MM.1S (cell line): ENCODE measurements at regions not wholly inside any gene's neighbourhood (a gene's known extent, or its start where the extent isn't known, plus 50 kb on each side); places are given as distances from the start of the nearest gene placed in this dataset.

ENCODE experiments used
- DNase-seq: peaks from one replicate; pipeline ENCODE4 v3.0.0-alpha.2; 2015
- H2AFZ ChIP-seq: fragments of 300-600 bp; sonication (generic); 2 replicates; pipeline ENCODE4 v1.6.0; 2016; ENCODE audit warnings: antibody characterized with exemption, low read length
- H3F3A ChIP-seq: fragments of 300-600 bp; sonication (generic); 2 replicates; pipeline ENCODE4 v1.6.1; 2016; ENCODE audit warnings: mild to moderate bottlenecking, antibody characterized with exemption, low read length, moderate library complexity, mixed read lengths; ENCODE audit not compliant: insufficient read depth
- H3K27ac ChIP-seq: fragments of 300-600 bp; sonication (generic); 2 replicates; pipeline ENCODE4 v1.5.1; 2016; ENCODE audit warnings: mild to moderate bottlenecking, low read length
- H3K27me3 ChIP-seq: fragments of 300-600 bp; sonication (generic); replicated peaks from 2 replicates; pipeline ENCODE4 v1.6.0; 2016; ENCODE audit warnings: low read length; ENCODE audit not compliant: insufficient read depth
- H3K36me3 ChIP-seq: fragments of 300-600 bp; sonication (generic); replicated peaks from 2 replicates; pipeline ENCODE4 v1.6.1; 2016; ENCODE audit warnings: mild to moderate bottlenecking, low read length, mixed read lengths; ENCODE audit not compliant: insufficient read depth
- H3K4me1 ChIP-seq: fragments of 300-600 bp; sonication (generic); 2 replicates; pipeline ENCODE4 v1.6.1; 2016; ENCODE audit warnings: low read length, mixed read lengths
- H3K4me2 ChIP-seq: fragments of 300-600 bp; sonication (generic); 2 replicates; pipeline ENCODE4 v1.6.0; 2016; ENCODE audit warnings: low read depth, low read length
- H3K4me3 ChIP-seq: fragments of 300-600 bp; sonication (generic); 2 replicates; pipeline ENCODE4 v1.5.1; 2016; ENCODE audit warnings: low read length, mixed read lengths
- H3K79me2 ChIP-seq: fragments of 300-600 bp; sonication (generic); 2 replicates; pipeline ENCODE4 v1.6.1; 2016; ENCODE audit warnings: mixed run types, low read length, mixed read lengths
- H3K9ac ChIP-seq: fragments of 300-600 bp; sonication (generic); 2 replicates; pipeline ENCODE4 v1.6.1; 2016; ENCODE audit warnings: low read length, mixed read lengths
- H3K9me2 ChIP-seq: fragments of 300-600 bp; sonication (generic); replicated peaks from 2 replicates; pipeline ENCODE4 v1.6.1; 2016; ENCODE audit warnings: mild to moderate bottlenecking, low read length, mixed read lengths; ENCODE audit not compliant: insufficient read depth
- H3K9me3 ChIP-seq: fragments of 300-600 bp; sonication (generic); replicated peaks from 2 replicates; pipeline ENCODE4 v1.6.1; 2016; ENCODE audit warnings: mild to moderate bottlenecking, low read length, mixed read lengths; ENCODE audit not compliant: insufficient read depth
- H4K20me1 ChIP-seq: fragments of 300-600 bp; sonication (generic); 2 replicates; pipeline ENCODE4 v1.6.1; 2016; ENCODE audit warnings: mild to moderate bottlenecking, low read length, moderate library complexity, mixed read lengths; ENCODE audit not compliant: insufficient read depth
- EZH2 ChIP-seq: fragments of 300-600 bp; sonication (generic); optimal IDR thresholded peaks from 2 replicates; pipeline ENCODE3; 2017; ENCODE audit warnings: low read depth, mild to moderate bottlenecking, antibody characterized with exemption, low read length, mixed read lengths
- EZH2phosphoT487 ChIP-seq: fragments of 300-600 bp; sonication (generic); IDR thresholded peaks from 2 replicates; pipeline ENCODE4 v1.6.1; 2018; ENCODE audit warnings: antibody characterized with exemption, low read length
- TF ChIP-seq, protein P1 (sequence below): fragments of 300-600 bp; sonication (generic); IDR thresholded peaks from 2 replicates; pipeline ENCODE4 v1.5.1; 2016; ENCODE audit warnings: antibody characterized with exemption, low read length, mixed read lengths

DNA sequence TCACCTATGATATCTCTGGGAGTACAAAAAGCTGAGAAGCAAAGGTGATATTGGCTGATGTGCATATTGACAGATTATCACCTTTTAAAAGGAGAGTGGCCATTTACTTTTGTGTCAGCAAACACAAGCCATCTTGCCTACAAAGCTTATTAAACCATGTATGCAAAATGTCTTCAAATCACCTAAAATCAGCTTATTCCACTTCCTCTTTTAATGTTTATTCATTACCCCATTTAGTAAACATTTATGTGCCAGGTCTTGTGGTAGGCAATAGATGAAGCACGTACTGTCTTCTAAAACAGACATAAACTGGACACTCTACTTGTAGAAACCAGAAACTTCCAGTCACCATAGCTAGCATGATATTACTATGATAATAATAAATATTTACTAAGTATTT lies 354.6 kb downstream of the RBM26 start:
- Histone ChIP-seq H2AFZ (no peak overlapping the region), H3K36me3 (no peaks in the 10 kb centered on the region), H3K9me2 (no peaks in the 10 kb centered on the region), H3K4me2 (no peak overlapping the region), H3K27me3 (no peaks in the 10 kb centered on the region), H3K4me1 (no peaks in the 10 kb centered on the region), H3K4me3 (no peak overlapping the region), H3F3A (no peaks in the 10 kb centered on the region), H3K79me2 (no peaks in the 10 kb centered on the region), H3K9ac (no peak overlapping the region), H3K9me3 (no peaks in the 10 kb centered on the region), H4K20me1 (no peaks in the 10 kb centered on the region), H3K27ac (no peak overlapping the region)
- no peak for DNase-seq
- TF ChIP-seq EZH2phosphoT487 (no peak), EZH2 (no peak)
- TF ChIP-seq, protein P1, sequence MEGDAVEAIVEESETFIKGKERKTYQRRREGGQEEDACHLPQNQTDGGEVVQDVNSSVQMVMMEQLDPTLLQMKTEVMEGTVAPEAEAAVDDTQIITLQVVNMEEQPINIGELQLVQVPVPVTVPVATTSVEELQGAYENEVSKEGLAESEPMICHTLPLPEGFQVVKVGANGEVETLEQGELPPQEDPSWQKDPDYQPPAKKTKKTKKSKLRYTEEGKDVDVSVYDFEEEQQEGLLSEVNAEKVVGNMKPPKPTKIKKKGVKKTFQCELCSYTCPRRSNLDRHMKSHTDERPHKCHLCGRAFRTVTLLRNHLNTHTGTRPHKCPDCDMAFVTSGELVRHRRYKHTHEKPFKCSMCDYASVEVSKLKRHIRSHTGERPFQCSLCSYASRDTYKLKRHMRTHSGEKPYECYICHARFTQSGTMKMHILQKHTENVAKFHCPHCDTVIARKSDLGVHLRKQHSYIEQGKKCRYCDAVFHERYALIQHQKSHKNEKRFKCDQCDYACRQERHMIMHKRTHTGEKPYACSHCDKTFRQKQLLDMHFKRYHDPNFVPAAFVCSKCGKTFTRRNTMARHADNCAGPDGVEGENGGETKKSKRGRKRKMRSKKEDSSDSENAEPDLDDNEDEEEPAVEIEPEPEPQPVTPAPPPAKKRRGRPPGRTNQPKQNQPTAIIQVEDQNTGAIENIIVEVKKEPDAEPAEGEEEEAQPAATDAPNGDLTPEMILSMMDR: no peak

DNA sequence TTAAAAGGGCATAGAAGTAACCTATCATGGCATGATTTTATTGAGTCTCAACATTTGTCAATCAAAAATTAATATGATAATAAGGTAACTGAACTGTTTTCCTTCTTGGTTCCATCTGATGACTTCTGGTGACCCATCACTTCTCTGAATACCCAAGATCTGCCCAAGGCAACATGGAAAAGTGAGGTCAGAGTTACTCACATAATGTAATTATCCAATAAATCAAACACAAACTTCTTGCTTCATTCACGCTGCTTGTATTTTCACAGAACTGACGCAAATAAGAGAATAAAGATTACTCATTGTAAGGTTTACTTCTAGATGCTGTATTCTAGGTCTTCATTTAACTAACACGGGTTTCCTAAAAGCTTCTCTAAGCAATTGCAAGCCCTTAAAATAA lies 361.6 kb downstream of the RBM26 start:
- no peak overlapping the region for H2AFZ ChIP-seq
- H3K9me3 ChIP-seq: no peaks in the 10 kb centered on the region
- no peak overlapping the region for H3K4me3 ChIP-seq
- H3K9ac ChIP-seq: no peak overlapping the region
- no peaks in the 10 kb centered on the region for H3K9me2 ChIP-seq
- no peak overlapping the region for H3K27ac ChIP-seq
- TF ChIP-seq EZH2 (no peak), EZH2phosphoT487 (no peak)
- TF ChIP-seq, protein P1: no peak
- no peaks in the 10 kb centered on the region for H3K4me1 ChIP-seq
- H3K79me2 ChIP-seq: no peaks in the 10 kb centered on the region
- no peaks in the 10 kb centered on the region for H3K36me3 ChIP-seq
- no peaks in the 10 kb centered on the region for H3F3A ChIP-seq
- H3K4me2 ChIP-seq: no peak overlapping the region
- no peaks in the 10 kb centered on the region for H4K20me1 ChIP-seq
- H3K27me3 ChIP-seq: no peaks in the 10 kb centered on the region
- DNase-seq: no peak

DNA sequence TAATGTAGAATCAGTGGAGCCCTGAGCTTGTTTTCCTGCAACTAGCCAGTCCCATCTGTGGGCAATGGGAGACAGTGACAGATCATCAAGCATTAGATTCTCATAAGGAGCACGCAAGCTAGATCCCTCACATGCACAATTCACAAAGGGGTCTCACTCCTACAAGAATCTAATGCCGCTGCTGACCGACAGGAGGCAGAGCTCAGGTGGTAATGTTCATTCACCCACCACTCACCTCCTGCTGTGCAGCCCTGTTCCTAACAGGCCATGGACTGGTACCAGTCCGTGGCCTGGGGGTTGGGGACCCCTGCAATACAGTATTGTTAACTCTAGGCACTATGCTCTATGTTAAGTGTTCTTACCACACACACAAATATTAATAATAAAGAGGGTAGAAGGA lies 362.8 kb downstream of the RBM26 start:
- Histone ChIP-seq H3K79me2 (no peaks in the 10 kb centered on the region), H4K20me1 (no peaks in the 10 kb centered on the region)
- TF ChIP-seq, protein P1: no peak
- TF ChIP-seq EZH2 (no peak), EZH2phosphoT487 (no peak)

DNA sequence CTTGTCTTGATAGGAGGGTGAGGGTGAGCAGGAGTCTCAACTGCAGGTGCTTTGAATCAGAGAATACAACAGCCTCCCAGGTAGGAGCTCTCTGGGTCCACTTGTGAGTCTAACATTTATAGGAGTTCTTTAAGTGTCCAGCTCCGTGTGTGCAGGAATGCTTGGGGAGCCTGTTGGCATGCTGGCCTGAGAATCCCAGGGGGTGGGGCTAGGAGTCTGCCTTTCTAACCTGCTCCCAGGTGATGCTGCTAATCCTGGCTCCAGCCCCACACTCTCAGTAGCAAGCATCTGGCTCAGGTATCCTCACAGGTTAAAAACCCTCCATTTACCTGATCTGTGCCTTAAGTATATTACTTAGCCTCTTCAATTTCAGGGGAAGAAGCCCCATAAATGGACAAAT lies 368.9 kb downstream of the RBM26 start:
- no peak overlapping the region for H3K4me2 ChIP-seq
- DNase-seq: no peak
- H2AFZ ChIP-seq: no peak overlapping the region
- no peaks in the 10 kb centered on the region for H3F3A ChIP-seq
- no peak overlapping the region for H3K27ac ChIP-seq
- H3K27me3 ChIP-seq: no peaks in the 10 kb centered on the region
- H3K9ac ChIP-seq: no peak overlapping the region
- H3K9me2 ChIP-seq: no peaks in the 10 kb centered on the region
- no peaks in the 10 kb centered on the region for H3K36me3 ChIP-seq
- H4K20me1 ChIP-seq: no peaks in the 10 kb centered on the region
- no peaks in the 10 kb centered on the region for H3K4me1 ChIP-seq
- H3K4me3 ChIP-seq: no peak overlapping the region
- no peaks in the 10 kb centered on the region for H3K79me2 ChIP-seq
- TF ChIP-seq, protein P1: no peak
- TF ChIP-seq EZH2phosphoT487 (no peak), EZH2 (no peak)
- no peaks in the 10 kb centered on the region for H3K9me3 ChIP-seq

More for the DNA sequence above, 362.8 kb downstream of the RBM26 start:
- H3K36me3 ChIP-seq: no peaks in the 10 kb centered on the region
- no peaks in the 10 kb centered on the region for H3K9me3 ChIP-seq
- DNase-seq: no peak
- H2AFZ ChIP-seq: no peak overlapping the region
- no peaks in the 10 kb centered on the region for H3F3A ChIP-seq
- H3K9ac ChIP-seq: no peak overlapping the region
- H3K9me2 ChIP-seq: no peaks in the 10 kb centered on the region
- no peaks in the 10 kb centered on the region for H3K27me3 ChIP-seq
- H3K4me1 ChIP-seq: no peaks in the 10 kb centered on the region
- no peak overlapping the region for H3K27ac ChIP-seq
- no peak overlapping the region for H3K4me2 ChIP-seq
- H3K4me3 ChIP-seq: no peak overlapping the region
